Lower leg skin (tissue), 4 donors: ENCODE measurements at regions not wholly inside any gene's neighbourhood (a gene's known extent, or its start where the extent isn't known, plus 50 kb on each side); places are given as distances from the start of the nearest gene placed in this dataset.

Source experiments
- DNase-seq, 2 donors: peaks; one replicate each; pipeline ENCODE4 v3.0.0-alpha.2; 2019; ENCODE audit warnings: low spot score in 2 of 2
- H3K4me3 ChIP-seq: fragments of 200-600 bp; sonication (generic); 2 replicates; pipeline ENCODE4 v1.5.1; 2017; ENCODE audit warnings: mild to moderate bottlenecking, low read depth; ENCODE audit not compliant: poor library complexity, severe bottlenecking
- CTCF ChIP-seq, 3 donors: fragments of 450-650 bp; IDR thresholded peaks; one replicate each; pipeline ENCODE4 v1.5.1; 2016; ENCODE audit warnings: antibody characterized with exemption in 3 of 3, mild to moderate bottlenecking in 3 of 3, moderate library complexity in 2 of 3
- POLR2A ChIP-seq, 2 donors: fragments of 450-650 bp; IDR thresholded peaks; one replicate each; pipeline ENCODE4 v1.6.1; 2016 to 2017; ENCODE audit warnings: antibody characterized with exemption in 2 of 2, mild to moderate bottlenecking in 1 of 2, moderate library complexity in 1 of 2
- WGBS, 2 donors: methylation state at CpG; one replicate each; pipeline ENCODE4 v1.1.5; 2018; 5-methylcytosine and 5-hydroxymethylcytosine counted together
- intact Hi-C: fragments of 100-400 bp; cut with DNase I; formaldehyde crosslinking; loops from one replicate; pipeline ENCODE4 v1.15.0; 2023; ENCODE audit warnings: low total_unique reads

DNA sequence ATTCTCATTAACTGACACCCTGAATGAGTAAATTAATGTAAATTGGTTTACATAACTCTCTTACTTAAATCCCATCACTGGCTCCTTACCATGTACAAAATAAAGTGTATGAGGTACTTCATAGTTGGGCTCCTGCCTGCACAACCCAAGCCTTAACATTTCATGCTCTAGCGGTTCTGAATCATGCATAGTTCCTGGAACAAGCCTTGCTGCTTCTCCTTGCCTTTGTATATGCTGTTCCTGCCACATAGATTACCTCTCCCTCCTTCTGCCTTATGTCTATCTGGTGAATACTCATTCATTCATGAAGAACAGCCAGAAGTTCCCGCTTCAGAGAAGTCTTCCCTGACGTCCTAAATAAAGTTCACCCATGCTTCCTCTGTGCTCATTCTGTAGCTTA, 594.7 kb downstream of the SMARCA1 start:
- 31 to 43% methylated on average over 3 of the region's 3 CpGs for WGBS, 2 donors
- intact Hi-C loops = no loop called here
- no peak for DNase-seq
- H3K4me3 ChIP-seq = no peak overlapping the region
- no peak for TF ChIP-seq POLR2A (IDR thresholded peaks at IDR 0.05)
- TF ChIP-seq CTCF (IDR thresholded peaks at IDR 0.05) = no peak

DNA sequence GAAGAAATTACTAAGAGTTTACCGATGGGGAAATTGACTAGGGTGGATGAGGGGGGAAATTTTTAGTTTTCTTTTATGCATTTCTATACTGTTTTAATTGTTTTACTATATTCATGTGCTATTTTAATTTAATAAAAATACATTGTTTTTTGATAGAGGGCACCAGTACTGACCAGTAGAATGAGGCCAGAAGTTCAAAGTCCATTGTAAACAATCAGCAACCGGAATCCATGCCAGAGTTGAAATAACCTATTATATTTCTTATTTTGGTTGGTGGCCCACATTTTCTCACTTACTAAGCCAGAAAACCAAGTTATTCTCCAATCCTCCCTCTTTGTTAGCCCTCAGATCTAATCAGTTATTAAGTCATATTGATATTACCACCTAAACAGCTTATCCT, 595.9 kb downstream of the SMARCA1 start:
- TF ChIP-seq POLR2A (IDR thresholded peaks at IDR 0.05) (no peak), CTCF (IDR thresholded peaks at IDR 0.05) (no peak)
- no peak for DNase-seq
- no peak overlapping the region for H3K4me3 ChIP-seq
- intact Hi-C loops = no loop called here
- WGBS, 2 donors = 92 to 98% methylated on average over 2 of the region's 2 CpGs

- H3K4me3 ChIP-seq = no peak overlapping the region
- no peak for DNase-seq
- intact Hi-C loops = no loop called here
- WGBS, 2 donors = 57 to 84% methylated on average over 5 of the region's 5 CpGs
- TF ChIP-seq POLR2A (IDR thresholded peaks at IDR 0.05) = no peak
- TF ChIP-seq CTCF (IDR thresholded peaks at IDR 0.05) = no peak
Observed at GRCh38 chrX:128906753-128907152, 616.5 kb downstream of the SMARCA1 start.

DNA sequence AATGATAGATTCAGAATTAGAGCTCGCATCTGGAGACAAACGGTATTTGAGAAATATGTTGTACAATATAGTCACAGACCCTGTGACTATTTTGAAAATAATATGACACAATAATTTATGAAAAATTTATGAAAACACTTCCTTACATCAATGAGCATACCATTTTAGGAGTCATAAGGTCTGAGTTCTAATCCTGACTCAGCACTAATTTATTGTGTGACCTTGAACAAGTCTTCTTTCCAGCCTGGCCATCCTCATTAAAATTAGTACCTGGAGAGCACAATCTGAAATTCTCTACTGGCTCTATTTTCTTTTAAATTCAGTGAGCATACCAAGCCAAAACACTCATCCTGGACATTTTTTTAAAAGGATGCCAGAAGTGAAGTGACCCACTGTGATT, 622.3 kb downstream of the SMARCA1 start:
- TF ChIP-seq POLR2A (IDR thresholded peaks at IDR 0.05) = no peak
- no peak for TF ChIP-seq CTCF (IDR thresholded peaks at IDR 0.05)
- DNase-seq = no peak

GRCh38 chrX:128897621-128898020, 625.7 kb downstream of the SMARCA1 start:
- H3K4me3 ChIP-seq = no peak overlapping the region
- intact Hi-C loops = no loop called here
- DNase-seq = no peak
- 87% methylated on average over 3 of the region's 3 CpGs for WGBS, 2 donors
- no peak for TF ChIP-seq CTCF (IDR thresholded peaks at IDR 0.05)
- TF ChIP-seq POLR2A (IDR thresholded peaks at IDR 0.05) = no peak

More for the DNA sequence above, 622.3 kb downstream of the SMARCA1 start:
- intact Hi-C loops = no loop called here
- H3K4me3 ChIP-seq = no peak overlapping the region
- whole genome bisulfite sequencing, 2 donors = 84 to 97% methylated on average over 2 of the region's 2 CpGs

DNA sequence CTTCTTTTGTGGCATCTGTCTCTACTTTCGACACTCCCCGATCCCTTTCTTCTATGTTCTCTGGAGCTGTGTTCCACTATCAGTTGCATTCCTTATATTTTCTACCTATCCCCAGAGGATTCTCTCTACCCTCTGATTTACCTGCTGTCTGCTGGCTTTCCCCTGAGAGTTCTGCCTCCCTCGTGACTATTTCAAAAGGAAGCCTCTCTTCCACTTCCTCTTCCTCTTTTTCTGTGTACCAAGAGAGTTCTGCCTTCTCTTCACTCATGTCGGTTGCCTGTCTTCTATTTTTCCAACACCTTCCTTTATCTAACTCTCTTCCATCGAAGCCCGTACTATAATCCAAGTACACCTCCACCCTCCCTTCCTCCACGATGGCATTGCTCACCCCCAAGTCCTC, 631.7 kb downstream of the SMARCA1 start:
- intact Hi-C loops = no loop called here
- H3K4me3 ChIP-seq = no peak overlapping the region
- TF ChIP-seq POLR2A (IDR thresholded peaks at IDR 0.05) = no peak
- no peak for TF ChIP-seq CTCF (IDR thresholded peaks at IDR 0.05)
- WGBS, 2 donors = 74 to 85% methylated on average over 7 of the region's 7 CpGs
- DNase-seq = no peak
